ENCODE measurements at regions not wholly inside any gene's neighbourhood (a gene's known extent, or its start where the extent isn't known, plus 50 kb on each side); places are given as distances from the start of the nearest gene placed in this dataset.

DNA sequence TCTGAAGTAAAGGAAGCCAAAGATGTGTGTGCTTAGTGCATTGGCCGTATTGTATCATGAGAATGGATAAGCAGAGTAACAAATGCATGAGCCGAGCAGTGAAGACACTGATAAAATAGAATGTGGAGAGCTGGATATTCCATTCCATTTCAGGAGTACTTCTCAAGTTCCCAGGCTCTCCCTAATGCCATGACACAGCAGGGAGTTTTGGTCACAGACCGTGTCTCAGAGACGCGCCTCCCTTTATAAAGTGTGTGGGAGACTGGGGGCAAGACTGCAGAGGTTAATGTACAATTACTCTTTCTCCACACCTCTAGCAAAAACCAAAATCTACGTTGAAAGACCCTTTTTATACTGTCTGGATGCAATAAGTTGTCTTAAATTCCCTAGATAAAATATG is 575.6 kb downstream of the EFNB2 start:
- no peaks in the 10 kb centered on the region for H3K4me1 ChIP-seq (ENCODE audit: insufficient read depth)
- H3K79me2 ChIP-seq: no peaks in the 10 kb centered on the region
- no peak for DNase-seq (ENCODE audit: low spot score)
- H2AFZ ChIP-seq: no peak overlapping the region
- H3K4me2 ChIP-seq: no peak overlapping the region
- no peaks in the 10 kb centered on the region for H3K9me2 ChIP-seq (replicated peaks; ENCODE audit: insufficient read depth)
- no peaks in the 10 kb centered on the region for H3K27me3 ChIP-seq
- no peak overlapping the region for H3K27ac ChIP-seq
- TF ChIP-seq EZH2 (IDR thresholded peaks at IDR 0.05; ENCODE audit: borderline replicate concordance) (no peak), EZH2phosphoT487 (IDR thresholded peaks at IDR 0.05; ENCODE audit: low read depth, severe bottlenecking, unreplicated experiment) (no peak)
- TF ChIP-seq, protein P1, sequence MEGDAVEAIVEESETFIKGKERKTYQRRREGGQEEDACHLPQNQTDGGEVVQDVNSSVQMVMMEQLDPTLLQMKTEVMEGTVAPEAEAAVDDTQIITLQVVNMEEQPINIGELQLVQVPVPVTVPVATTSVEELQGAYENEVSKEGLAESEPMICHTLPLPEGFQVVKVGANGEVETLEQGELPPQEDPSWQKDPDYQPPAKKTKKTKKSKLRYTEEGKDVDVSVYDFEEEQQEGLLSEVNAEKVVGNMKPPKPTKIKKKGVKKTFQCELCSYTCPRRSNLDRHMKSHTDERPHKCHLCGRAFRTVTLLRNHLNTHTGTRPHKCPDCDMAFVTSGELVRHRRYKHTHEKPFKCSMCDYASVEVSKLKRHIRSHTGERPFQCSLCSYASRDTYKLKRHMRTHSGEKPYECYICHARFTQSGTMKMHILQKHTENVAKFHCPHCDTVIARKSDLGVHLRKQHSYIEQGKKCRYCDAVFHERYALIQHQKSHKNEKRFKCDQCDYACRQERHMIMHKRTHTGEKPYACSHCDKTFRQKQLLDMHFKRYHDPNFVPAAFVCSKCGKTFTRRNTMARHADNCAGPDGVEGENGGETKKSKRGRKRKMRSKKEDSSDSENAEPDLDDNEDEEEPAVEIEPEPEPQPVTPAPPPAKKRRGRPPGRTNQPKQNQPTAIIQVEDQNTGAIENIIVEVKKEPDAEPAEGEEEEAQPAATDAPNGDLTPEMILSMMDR (IDR thresholded peaks at IDR 0.05; ENCODE audit: poor library complexity): no peak
- 94% methylated on average over 6 of the region's 6 CpGs for WGBS (ENCODE audit: low lambda C conversion rate, missing lambda C conversion rate)
- H3K36me3 ChIP-seq (replicated peaks; ENCODE audit: insufficient read depth, low read depth): no peaks in the 10 kb centered on the region
- no peaks in the 10 kb centered on the region for H4K20me1 ChIP-seq (ENCODE audit: insufficient read depth, poor library complexity, severe bottlenecking)
- no peaks in the 10 kb centered on the region for H3K9me3 ChIP-seq (ENCODE audit: low read depth)
- no peak overlapping the region for H3K4me3 ChIP-seq

DNA sequence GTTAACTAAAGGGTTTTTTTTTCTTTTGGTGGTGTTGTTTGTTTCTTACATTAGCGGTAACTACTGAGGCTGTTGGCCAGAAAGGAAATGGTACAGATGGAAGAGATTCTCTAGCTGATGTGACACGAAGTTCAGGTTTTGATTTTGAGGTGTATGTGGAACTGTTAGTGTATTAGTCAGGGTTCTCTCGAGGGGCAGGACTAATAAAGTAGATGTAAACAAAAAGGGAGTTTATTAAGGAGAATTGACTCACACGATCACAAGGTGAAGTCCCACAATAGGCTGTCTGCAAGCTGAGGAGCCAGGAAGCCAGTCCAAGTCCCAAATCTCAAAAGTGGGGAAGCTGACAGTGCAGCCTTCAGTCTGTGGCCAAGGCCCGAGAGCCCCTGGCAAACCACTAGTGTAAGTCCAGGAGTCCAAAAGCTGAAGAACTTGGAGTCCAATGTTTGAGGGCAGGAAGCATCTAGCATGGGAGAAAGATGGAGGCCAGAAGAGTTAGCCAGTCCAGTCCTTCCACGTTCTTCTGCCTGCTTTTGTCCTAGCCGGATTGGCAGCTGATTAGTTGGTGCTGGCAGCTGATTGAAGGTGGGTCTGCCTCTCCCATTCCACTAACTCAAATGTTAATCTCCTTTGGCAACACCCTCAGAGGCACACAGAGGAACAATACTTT is 577.6 kb downstream of the EFNB2 start:
- WGBS (ENCODE audit: low lambda C conversion rate, missing lambda C conversion rate): 74% methylated on average over 7 of the region's 7 CpGs

DNA sequence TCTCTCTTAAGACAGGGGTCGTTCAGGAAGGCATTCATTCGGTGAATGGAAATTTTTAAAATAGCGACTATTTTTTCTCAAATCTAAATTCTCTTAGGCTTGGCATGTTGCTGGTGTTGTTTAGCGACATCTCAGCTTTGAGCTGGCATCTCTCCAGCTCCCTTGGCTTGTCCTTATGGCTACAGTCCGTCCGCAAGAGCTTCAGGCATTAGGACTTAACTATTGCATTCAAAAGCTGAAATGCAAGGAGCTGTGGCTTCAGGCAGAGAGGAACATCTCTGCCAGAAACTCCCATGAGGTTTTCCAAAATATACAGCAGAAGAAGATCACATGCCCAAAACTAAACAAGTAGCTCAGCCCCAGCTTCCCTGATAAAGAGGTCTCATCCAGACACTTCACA is 578.5 kb downstream of the EFNB2 start:
- H2AFZ ChIP-seq: no peak overlapping the region
- H3K4me1 ChIP-seq (ENCODE audit: insufficient read depth): no peaks in the 10 kb centered on the region
- H4K20me1 ChIP-seq (ENCODE audit: insufficient read depth, poor library complexity, severe bottlenecking): no peaks in the 10 kb centered on the region
- TF ChIP-seq EZH2 (IDR thresholded peaks at IDR 0.05; ENCODE audit: borderline replicate concordance) (no peak), EZH2phosphoT487 (IDR thresholded peaks at IDR 0.05; ENCODE audit: low read depth, severe bottlenecking, unreplicated experiment) (no peak)
- TF ChIP-seq, protein P1 (IDR thresholded peaks at IDR 0.05; ENCODE audit: poor library complexity): no peak
- no peaks in the 10 kb centered on the region for H3K9me3 ChIP-seq (ENCODE audit: low read depth)
- H3K4me3 ChIP-seq: no peak overlapping the region
- H3K36me3 ChIP-seq (replicated peaks; ENCODE audit: insufficient read depth, low read depth): no peaks in the 10 kb centered on the region
- no peak overlapping the region for H3K27ac ChIP-seq
- 73% methylated on average over 6 of the region's 6 CpGs for WGBS (ENCODE audit: low lambda C conversion rate, missing lambda C conversion rate)
- H3K79me2 ChIP-seq: no peaks in the 10 kb centered on the region
- DNase-seq (ENCODE audit: low spot score): no peak
- no peaks in the 10 kb centered on the region for H3K27me3 ChIP-seq
- H3K4me2 ChIP-seq: no peak overlapping the region
- H3K9me2 ChIP-seq (replicated peaks; ENCODE audit: insufficient read depth): no peaks in the 10 kb centered on the region

More for the DNA sequence above, 577.6 kb downstream of the EFNB2 start:
- Histone ChIP-seq H3K79me2 (no peaks in the 10 kb centered on the region), H3K9me3 (ENCODE audit: low read depth) (no peaks in the 10 kb centered on the region), H3K4me1 (ENCODE audit: insufficient read depth) (no peaks in the 10 kb centered on the region), H3K36me3 (replicated peaks; ENCODE audit: insufficient read depth, low read depth) (no peaks in the 10 kb centered on the region), H3K4me2 (no peak overlapping the region), H2AFZ (no peak overlapping the region), H3K9me2 (replicated peaks; ENCODE audit: insufficient read depth) (no peaks in the 10 kb centered on the region), H3K27ac (no peak overlapping the region), H3K4me3 (no peak overlapping the region), H4K20me1 (ENCODE audit: insufficient read depth, poor library complexity, severe bottlenecking) (no peaks in the 10 kb centered on the region), H3K27me3 (no peaks in the 10 kb centered on the region)
- DNase-seq (ENCODE audit: low spot score): no peak
- TF ChIP-seq, protein P1 (IDR thresholded peaks at IDR 0.05; ENCODE audit: poor library complexity): no peak
- TF ChIP-seq EZH2 (IDR thresholded peaks at IDR 0.05; ENCODE audit: borderline replicate concordance) (no peak), EZH2phosphoT487 (IDR thresholded peaks at IDR 0.05; ENCODE audit: low read depth, severe bottlenecking, unreplicated experiment) (no peak)

All from hepatocyte (in vitro differentiated cells).